Stimulated activated naive CD8-positive, alpha-beta T cell treated with anti-CD3 and anti-CD28 coated beads, Interleukin-15, amount 100 ng/mL, for 72 hours (primary cell): ENCODE measurements at regions not wholly inside any gene's neighbourhood (a gene's known extent, or its start where the extent isn't known, plus 50 kb on each side); places are given as distances from the start of the nearest gene placed in this dataset.
"Not testable (repeated sequence)": the region's sequence is repeated elsewhere in the genome, so short reads cannot be mapped to it uniquely, and the experiment has no call there.

ENCODE experiments used
- ATAC-seq: fragments of 150-1000 bp; cut with Tn5 transposase; 2 replicates; pipeline ENCODE4 v1.10.0; 2021; ENCODE audit warnings: mild to moderate bottlenecking, moderate library complexity
- DNase-seq, 2 donors: peaks; one replicate each; pipeline ENCODE4 v3.0.0; 2021 to 2022
- H3K27ac Mint-ChIP-seq, 2 donors: one replicate each; pipeline ENCODE4 v1.8.0; 2022; ENCODE audit warnings: mild to moderate bottlenecking in 2 of 2, mixed read lengths in 2 of 2, moderate library complexity in 2 of 2
- H3K27me3 Mint-ChIP-seq: one replicate; pipeline ENCODE4 v1.8.0; 2022; ENCODE audit warnings: mixed read lengths
- H3K4me1 Mint-ChIP-seq: one replicate; pipeline ENCODE4 v1.8.0; 2022; ENCODE audit warnings: mild to moderate bottlenecking, mixed read lengths
- H3K4me3 Mint-ChIP-seq, 2 donors: one replicate each; pipeline ENCODE4 v1.8.0; 2022; ENCODE audit warnings: mild to moderate bottlenecking in 2 of 2, mixed read lengths in 2 of 2, moderate library complexity in 1 of 2
- H3K9me3 Mint-ChIP-seq, 2 donors: one replicate each; pipeline ENCODE4 v1.8.0; 2022; ENCODE audit warnings: mixed read lengths in 2 of 2

DNA sequence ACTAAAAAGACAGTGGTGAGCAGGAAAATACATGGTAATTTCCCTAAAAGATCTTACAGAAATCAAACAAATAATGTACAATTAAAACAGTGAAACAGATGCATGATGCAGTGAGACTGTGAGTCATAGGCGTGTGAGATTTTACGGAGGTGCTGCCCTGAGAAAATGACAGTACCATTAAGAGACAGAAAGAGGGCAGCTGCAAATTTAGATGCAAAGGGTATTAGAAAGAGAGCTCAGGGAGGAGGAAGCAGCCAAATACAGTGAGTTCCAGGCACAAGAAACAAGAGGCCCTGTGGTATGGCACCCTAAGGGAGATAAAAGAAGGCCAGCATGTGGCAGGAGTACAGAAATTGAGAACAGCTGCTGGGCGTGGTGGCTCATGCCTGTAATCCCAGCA is 88.5 kb upstream of the FIBIN start:
- DNase-seq (no peak), ATAC-seq (no peak)
- Mint-ChIP-seq H3K27ac (no peak overlapping the region), H3K9me3 (peaks cover 11 to 17% of the 10 kb centered on the region in 2 donors), H3K4me3 (no peak overlapping the region), H3K4me1 (no peaks in the 10 kb centered on the region), H3K27me3 (no peaks in the 10 kb centered on the region)

DNA sequence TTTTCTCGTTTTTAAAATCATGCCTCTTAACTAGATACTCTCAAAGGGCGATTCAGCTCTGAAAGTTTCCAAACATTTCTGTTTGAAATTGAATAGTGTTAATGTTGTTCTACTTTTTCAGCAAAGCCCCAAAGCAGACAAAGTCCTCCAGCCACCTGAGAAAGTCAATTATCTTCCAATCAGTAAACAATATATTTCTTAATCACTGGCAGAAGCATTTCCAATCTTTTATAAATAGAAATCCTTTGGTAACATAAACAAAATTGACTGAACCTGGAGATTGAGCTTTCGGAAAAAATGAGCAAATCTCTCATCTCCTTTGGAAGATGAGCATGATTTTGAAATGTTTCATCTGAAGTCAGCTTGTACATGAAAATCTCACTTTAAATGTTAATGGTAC is 84.4 kb upstream of the FIBIN start:
- ATAC-seq (no peak), DNase-seq (no peak)
- Mint-ChIP-seq H3K4me1 (no peaks in the 10 kb centered on the region), H3K27me3 (no peaks in the 10 kb centered on the region), H3K9me3 (peaks cover 7 to 14% of the 10 kb centered on the region in 2 donors), H3K4me3 (no peak overlapping the region), H3K27ac (no peak overlapping the region)

DNA sequence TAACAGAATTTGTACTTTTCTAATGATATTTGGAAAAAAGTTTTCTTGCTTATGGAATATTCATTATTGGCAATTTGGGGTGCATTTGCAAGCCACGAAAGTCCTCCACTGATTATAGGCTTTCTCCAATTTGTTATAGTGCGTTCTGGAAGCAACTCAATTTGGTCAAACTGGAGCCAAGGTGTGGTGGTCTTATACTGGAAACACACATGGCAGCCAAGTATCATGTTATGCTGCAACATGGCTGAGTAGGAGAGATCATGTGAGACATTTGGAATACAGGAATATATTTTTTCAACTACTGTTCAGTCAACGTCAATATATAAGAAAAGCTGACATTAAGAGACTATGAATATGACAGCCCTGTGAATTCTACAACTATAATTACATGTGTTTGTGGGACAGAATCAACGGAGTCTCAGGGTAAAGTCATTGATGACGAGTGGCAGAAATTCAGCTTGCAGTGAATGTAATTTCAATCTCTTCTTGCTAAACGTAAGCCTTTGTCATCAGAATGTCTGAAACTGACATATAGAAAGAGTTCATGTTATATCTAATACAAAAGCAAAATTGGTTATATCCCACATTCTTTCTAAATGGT is 83.8 kb upstream of the FIBIN start:
- no peaks in the 10 kb centered on the region for H3K27me3 Mint-ChIP-seq
- no peak overlapping the region for H3K27ac Mint-ChIP-seq
- H3K9me3 Mint-ChIP-seq: peaks cover 6 to 14% of the 10 kb centered on the region in 2 donors
- no peak overlapping the region for H3K4me3 Mint-ChIP-seq
- DNase-seq (no peak), ATAC-seq (no peak)
- no peaks in the 10 kb centered on the region for H3K4me1 Mint-ChIP-seq

DNA sequence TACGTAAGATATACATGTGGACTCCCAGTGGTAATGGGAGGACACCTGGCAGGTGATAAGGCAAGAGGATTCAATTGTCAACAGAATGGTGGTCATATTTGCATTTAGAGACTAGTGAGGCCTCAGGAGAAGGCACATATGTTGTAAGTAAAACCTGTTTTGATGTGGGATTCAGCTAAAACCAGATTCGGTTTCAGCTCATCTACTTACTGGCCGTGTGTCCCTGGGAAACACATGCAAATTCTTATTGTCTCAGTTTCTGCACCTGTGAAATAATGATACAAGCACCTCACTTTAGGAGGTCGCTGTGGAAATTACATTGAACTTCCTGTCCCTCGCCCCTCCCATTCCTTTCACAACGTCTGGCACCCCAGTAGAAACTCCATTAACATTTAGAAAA is 78.9 kb upstream of the FIBIN start:
- ATAC-seq (no peak), DNase-seq (no peak)
- Mint-ChIP-seq H3K4me1 (no peaks in the 10 kb centered on the region), H3K27me3 (no peaks in the 10 kb centered on the region), H3K4me3 (no peak overlapping the region), H3K27ac (no peak overlapping the region), H3K9me3 (peaks cover 0 to 12% of the 10 kb centered on the region in 2 donors)

DNA sequence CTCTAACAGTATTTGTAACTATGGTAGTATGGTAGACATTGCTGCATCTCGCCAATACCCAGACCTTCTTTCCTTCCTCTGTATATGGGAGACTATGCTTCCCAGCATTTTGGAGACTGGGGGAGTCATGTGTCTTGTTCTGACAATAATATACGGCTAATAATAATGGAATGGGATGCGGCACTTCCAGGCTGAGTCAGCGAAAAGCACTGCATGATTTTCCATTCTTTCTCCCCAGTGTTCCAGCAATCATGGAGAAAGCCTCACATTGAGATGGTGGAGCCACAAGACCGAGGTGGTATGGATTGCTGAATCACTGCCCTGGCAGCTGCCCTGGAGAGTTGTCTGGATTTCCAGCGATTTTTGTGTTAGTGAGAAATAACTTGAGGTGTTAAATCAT is 77.1 kb upstream of the FIBIN start:
- H3K9me3 Mint-ChIP-seq: peaks cover 0 to 12% of the 10 kb centered on the region in 2 donors
- ATAC-seq: no peak
- no peaks in the 10 kb centered on the region for H3K27me3 Mint-ChIP-seq
- H3K4me1 Mint-ChIP-seq: no peaks in the 10 kb centered on the region
- H3K27ac Mint-ChIP-seq: peak overlapping the region in 1 of 2 donors; percentile 62
- DNase-seq: no peak
- H3K4me3 Mint-ChIP-seq: no peak overlapping the region

DNA sequence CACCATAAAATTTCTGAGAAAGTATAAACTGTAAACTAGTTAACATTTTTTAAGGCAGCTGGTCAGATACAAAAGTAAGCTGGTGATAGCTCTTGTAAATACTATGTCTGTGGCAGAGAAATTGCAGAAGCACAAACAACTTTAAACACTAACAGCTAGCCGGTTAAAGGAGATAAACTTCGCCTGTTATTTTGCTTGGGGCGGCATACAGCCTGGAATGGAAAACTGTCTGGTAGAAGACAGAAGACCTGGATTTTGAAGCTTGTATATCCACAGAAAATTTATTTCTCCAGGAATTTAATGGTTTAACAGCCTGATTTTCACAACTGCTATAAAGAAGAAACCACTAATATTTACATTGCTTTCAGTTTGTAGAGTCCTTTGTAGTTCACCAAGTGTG is 65.3 kb upstream of the FIBIN start:
- Mint-ChIP-seq H3K27me3 (no peaks in the 10 kb centered on the region), H3K4me1 (no peaks in the 10 kb centered on the region), H3K4me3 (no peak overlapping the region), H3K9me3 (peaks cover 11 to 36% of the 10 kb centered on the region in 2 donors), H3K27ac (no peak overlapping the region)
- no peak for ATAC-seq
- no peak for DNase-seq

DNA sequence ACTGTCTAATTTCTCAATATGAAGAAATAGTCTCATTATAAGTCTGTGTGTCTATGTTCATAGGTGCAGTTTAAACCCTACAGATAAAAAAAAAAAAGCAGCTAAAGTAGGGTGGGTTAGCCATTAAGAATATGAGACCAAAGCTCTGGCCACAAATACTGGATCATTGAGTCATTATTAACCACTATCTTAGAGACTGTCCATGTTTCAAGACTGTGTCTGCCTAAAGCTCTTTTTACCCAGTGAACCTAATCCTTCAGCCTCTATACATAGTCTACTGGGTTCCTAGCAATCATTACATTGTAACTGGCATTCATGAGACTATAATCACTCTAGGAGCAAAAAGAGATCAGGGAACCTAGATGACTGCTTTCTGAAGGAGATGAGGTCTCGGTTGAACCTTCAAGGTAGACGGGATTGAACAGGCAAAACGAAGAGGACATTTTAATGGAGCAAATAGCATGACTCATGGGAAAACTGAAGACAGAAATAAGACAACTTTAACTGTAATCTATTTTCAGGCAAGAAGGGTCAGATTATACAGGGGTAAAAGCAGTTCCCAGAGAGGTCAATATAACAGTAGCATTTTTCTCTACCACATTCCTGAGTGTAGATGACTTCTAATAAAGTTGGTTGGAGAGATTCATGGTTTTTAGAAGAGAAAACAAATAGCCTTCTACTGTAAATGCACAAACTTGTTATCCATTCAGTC is 64.0 kb upstream of the FIBIN start:
- no peak for ATAC-seq
- Mint-ChIP-seq H3K9me3 (peaks cover 11 to 27% of the 10 kb centered on the region in 2 donors), H3K4me3 (no peak overlapping the region)

DNA sequence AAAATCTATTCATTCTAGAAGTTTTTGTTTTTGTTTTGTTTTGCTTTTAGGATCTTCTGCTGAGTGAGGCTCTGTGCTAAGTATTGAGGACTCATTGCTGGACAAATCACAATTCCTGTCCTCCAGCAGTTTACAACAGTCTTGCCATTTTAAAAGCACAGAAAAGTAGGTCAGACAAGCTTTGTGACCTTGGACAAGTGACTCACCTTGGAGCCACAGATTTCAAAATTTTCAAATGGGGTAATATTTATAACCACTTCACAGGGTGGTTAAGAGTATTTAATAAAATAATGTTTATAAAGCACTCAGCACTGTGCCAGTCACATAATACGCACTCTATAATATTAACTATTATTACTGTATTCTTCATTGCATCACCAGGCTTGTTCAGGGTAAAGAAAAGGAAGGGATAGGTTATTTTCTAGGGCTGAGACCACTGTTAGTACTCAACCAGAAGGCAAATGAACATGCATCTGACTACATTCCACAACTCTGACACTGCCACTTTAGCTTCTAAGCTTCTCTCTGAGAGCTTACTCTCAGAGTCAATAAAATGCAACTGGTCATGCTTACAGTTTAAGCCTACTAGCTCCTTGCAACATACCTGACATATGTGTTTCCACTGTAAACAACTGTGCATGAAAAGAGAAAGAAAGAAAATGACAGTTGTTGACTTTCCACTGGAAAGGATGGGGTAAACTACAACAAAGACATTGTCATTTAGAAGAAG is 63.2 kb upstream of the FIBIN start:
- Mint-ChIP-seq H3K4me3 (no peak overlapping the region), H3K9me3 (peaks cover 11 to 27% of the 10 kb centered on the region in 2 donors), H3K27me3 (no peaks in the 10 kb centered on the region), H3K4me1 (no peaks in the 10 kb centered on the region), H3K27ac (no peak overlapping the region)
- DNase-seq (no peak), ATAC-seq (no peak)

More for the DNA sequence above, 64.0 kb upstream of the FIBIN start:
- Mint-ChIP-seq H3K27ac (no peak overlapping the region), H3K27me3 (no peaks in the 10 kb centered on the region), H3K4me1 (no peaks in the 10 kb centered on the region)
- DNase-seq: no peak

DNA sequence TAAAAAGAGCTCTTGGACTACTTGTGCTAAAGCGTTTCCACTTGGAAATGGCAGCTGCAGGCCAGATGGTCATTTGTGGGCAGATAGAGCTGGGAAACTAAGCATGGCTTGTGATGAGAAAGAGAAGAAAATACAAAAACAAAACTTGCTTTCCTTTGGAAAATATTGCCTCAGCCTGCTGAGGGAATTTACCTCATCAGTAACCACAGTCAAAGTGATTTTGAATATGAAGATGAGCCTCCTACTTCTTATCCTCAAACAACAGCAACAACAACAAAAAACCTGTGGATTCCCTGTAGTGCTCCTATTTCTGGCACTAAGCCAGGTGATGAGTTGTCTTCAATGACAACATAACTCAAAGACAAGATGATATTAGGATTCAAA is 62.7 kb upstream of the FIBIN start:
- Mint-ChIP-seq H3K9me3 (peaks cover 7 to 25% of the 10 kb centered on the region in 2 donors), H3K4me1 (no peaks in the 10 kb centered on the region), H3K27ac (no peak overlapping the region), H3K27me3 (no peaks in the 10 kb centered on the region), H3K4me3 (no peak overlapping the region)
- DNase-seq (no peak), ATAC-seq (no peak)

DNA sequence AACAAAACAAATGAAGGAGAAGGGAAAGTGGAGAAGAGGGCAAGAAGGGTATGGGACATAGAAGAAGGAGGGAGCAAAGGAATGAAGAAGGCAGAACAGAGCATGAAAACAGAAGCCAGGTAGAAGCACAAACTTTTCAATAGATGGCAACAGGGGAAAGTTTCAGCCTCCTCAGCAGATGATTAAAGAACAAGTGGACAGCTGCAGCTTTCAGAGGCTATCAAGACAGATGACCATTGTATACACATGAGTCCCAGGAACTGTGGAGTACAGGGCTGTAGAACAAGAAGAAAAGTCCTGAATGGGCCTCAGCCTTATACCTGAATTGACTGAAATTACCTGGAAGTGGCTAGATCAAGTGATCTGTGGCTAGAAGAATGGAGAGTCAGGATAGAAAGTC is 62.0 kb upstream of the FIBIN start:
- Mint-ChIP-seq H3K9me3 (peaks cover under 1 to 18% of the 10 kb centered on the region in 2 donors), H3K4me1 (no peaks in the 10 kb centered on the region), H3K27me3 (no peaks in the 10 kb centered on the region), H3K4me3 (no peak overlapping the region), H3K27ac (no peak overlapping the region)
- ATAC-seq (no peak), DNase-seq (no peak)

DNA sequence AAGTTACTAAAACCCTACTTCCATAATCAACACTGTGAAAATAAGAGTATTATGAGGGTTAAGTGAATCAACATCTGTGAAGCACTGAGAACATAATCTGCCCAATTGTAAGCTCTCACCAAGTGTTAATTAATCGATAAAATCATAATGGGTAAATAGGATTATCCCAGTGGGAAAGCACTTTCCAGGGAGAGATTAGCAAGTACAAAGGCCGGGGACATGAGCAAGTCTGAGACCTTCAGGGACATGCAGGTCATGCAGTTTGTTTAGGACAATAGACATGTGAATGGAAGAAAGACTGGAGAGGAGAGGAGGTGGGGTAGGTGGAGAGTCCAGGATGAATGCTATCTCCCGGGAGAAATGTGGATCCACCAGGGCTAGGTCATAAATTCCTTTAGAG is 57.8 kb upstream of the FIBIN start:
- Mint-ChIP-seq H3K27ac (no peak overlapping the region), H3K4me3 (no peak overlapping the region), H3K9me3 (peaks cover 11 to 21% of the 10 kb centered on the region in 2 donors), H3K4me1 (no peaks in the 10 kb centered on the region), H3K27me3 (no peaks in the 10 kb centered on the region)
- ATAC-seq (no peak), DNase-seq (no peak)

DNA sequence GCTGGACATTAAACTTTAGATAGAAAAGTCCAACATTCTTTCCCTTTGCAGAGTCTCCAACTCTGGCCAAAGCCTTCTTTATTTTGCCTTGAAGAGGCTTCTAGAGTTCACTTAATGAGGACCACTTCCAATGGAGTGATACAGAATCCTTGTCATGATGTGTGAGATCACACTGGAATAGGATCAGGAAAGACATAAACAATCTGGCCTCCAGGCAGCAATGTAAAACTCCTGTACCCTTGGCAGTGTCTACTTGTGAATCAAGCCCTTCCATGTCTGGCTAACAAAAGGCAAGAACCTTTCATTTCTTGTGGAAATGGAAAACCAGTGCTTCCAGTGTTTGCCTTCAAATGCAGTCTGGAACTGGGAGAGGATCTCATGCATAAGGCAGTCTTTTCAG is 56.5 kb upstream of the FIBIN start:
- DNase-seq: no peak
- Mint-ChIP-seq H3K27ac (no peak overlapping the region), H3K27me3 (no peaks in the 10 kb centered on the region), H3K9me3 (peaks cover 11 to 12% of the 10 kb centered on the region in 2 donors), H3K4me3 (no peak overlapping the region), H3K4me1 (no peaks in the 10 kb centered on the region)
- ATAC-seq: no peak

DNA sequence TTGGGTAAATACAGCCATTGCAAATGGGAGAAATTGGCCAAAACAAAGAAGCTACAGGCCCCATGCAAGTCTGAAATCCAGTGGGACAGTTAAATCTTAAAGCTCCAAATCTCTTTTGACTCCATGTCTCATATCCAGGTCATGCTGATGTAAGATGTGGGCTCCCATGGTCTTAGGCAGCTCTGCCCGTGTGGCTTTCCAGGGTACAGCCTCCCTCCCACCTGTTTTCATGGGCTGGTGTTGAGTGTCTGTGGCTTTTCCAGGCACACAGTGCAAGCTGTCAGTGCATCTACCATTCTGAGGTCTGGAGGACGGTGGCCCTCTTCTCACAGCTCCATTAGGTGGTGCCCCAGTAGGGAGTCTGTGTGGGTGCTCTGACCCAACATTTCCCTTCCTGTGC is 53.4 kb upstream of the FIBIN start:
- ATAC-seq, H3K27ac Mint-ChIP-seq, H3K4me3 Mint-ChIP-seq, H3K27me3 Mint-ChIP-seq, H3K4me1 Mint-ChIP-seq, DNase-seq: not testable (repeated sequence)
- H3K9me3 Mint-ChIP-seq: peaks cover 11 to 12% of the 10 kb centered on the region in 2 donors

DNA sequence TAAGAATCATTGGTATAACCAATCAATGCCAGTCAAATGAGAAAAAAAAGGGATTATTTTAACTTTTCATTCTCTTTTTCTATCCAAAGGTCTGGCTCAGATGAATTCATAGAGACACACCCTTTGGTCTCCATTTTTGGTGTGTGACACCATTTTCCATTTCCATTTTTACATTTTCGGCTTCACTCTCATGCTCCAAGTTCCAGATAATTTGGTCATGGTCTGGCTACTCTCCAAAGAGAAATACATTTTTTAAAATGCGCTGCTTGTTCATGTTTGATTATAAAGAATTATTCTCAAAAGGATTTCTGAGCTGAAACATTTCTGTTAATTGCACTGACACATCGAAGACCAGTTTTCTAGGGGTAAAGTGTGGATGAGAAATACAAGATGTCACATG is 51.6 kb upstream of the FIBIN start:
- no peak overlapping the region for H3K27ac Mint-ChIP-seq
- ATAC-seq: no peak
- no peak overlapping the region for H3K4me3 Mint-ChIP-seq
- no peaks in the 10 kb centered on the region for H3K4me1 Mint-ChIP-seq
- DNase-seq: no peak
- H3K27me3 Mint-ChIP-seq: no peaks in the 10 kb centered on the region
- H3K9me3 Mint-ChIP-seq: peaks cover 11 to 20% of the 10 kb centered on the region in 2 donors

DNA sequence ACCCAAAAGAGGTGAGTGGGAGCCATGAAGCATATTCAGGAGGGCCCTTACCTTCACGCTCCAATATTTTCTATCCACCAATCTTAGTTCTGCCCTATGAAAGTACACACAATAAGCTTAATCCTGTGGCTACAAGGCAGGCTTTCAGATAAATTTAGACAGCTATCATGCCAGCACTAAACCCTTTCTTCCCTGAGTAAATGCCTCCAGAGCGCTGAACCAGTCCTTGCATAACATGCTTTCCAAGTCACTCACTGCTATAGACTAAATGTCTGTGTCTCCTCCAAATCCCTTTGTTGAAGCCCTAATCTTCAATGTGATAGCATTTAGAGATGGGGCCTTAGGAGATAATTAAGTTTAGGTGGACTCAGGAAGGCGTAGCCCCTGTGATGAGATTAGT is 50.3 kb upstream of the FIBIN start:
- ATAC-seq (no peak), DNase-seq (no peak)
- Mint-ChIP-seq H3K4me1 (no peaks in the 10 kb centered on the region), H3K9me3 (peaks cover 11 to 25% of the 10 kb centered on the region in 2 donors), H3K4me3 (no peak overlapping the region), H3K27ac (no peak overlapping the region), H3K27me3 (no peaks in the 10 kb centered on the region)
